ENCODE measurements at regions not wholly inside any gene's neighbourhood (a gene's known extent, or its start where the extent isn't known, plus 50 kb on each side); places are given as distances from the start of the nearest gene placed in this dataset.

DNA sequence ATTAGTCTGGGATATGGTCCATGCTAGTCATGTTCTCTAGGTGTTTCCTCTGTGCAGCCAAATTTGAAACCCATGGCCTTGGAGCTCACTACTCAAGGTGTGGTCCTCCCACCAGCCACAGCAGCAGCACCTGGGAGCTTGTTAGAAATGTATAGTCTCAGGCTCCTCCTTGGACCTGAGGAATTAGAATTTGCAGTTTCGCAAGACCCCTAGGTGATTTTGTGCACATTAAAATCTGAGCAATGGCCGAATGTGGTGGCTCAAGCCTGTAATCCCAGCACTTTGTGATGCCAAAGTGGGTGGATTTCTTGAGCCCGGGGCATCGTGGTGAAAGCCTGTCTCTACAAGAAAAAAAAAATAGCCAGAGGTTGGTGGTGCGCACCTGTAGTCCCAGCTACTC lies 72.3 kb upstream of the NEK6 start:
- TF ChIP-seq CTCF (IDR thresholded peaks at IDR 0.05) (no peak), POLR2A (IDR thresholded peaks at IDR 0.05) (no peak)
